H1 (cell line): ENCODE measurements at regions not wholly inside any gene's neighbourhood (a gene's known extent, or its start where the extent isn't known, plus 50 kb on each side); places are given as distances from the start of the nearest gene placed in this dataset.

Experiments used
- CTCF ChIP-seq, 3 experiments: IDR thresholded peaks; 1 replicate in 2 of 3; 2 replicates in 1 of 3; pipeline versions ENCODE4 v1.5.1 to v1.6.1; 2011; ENCODE audit warnings: low read length in 3 of 3, mild to moderate bottlenecking in 3 of 3, inconsistent platforms in 2 of 3, low read depth in 1 of 3, moderate library complexity in 1 of 3; ENCODE audit not compliant: insufficient read depth in 1 of 3; ENCODE audit errors: control extremely low read depth in 1 of 3
- EZH2 ChIP-seq: fragments of 200-600 bp; sonication (generic); IDR thresholded peaks from 2 replicates; pipeline ENCODE4 v1.7.1; 2012; ENCODE audit warnings: low read depth, mild to moderate bottlenecking, moderate library complexity, low read length, inconsistent platforms; ENCODE audit not compliant: severe bottlenecking
- MAX ChIP-seq: IDR thresholded peaks from 2 replicates; pipeline ENCODE4 v1.6.1; 2012; ENCODE audit warnings: inconsistent platforms
- POLR2A ChIP-seq, 2 experiments: IDR thresholded peaks; 1 replicate in 1 of 2; 2 replicates in 1 of 2; pipeline ENCODE4 v1.6.1; 2011; ENCODE audit warnings: low read depth in 2 of 2, low read length in 2 of 2, mild to moderate bottlenecking in 2 of 2; ENCODE audit errors: control extremely low read depth in 1 of 2
- RFX5 ChIP-seq: IDR thresholded peaks from 2 replicates; pipeline ENCODE4 v1.6.1; 2011; ENCODE audit warnings: low read depth, low read length, improper control_type of control experiment, borderline replicate concordance
- RXRA ChIP-seq: IDR thresholded peaks from 2 replicates; pipeline ENCODE4 v1.6.1; 2011; ENCODE audit warnings: low read depth, mild to moderate bottlenecking, low read length, moderate library complexity; ENCODE audit not compliant: insufficient read depth
- TAF1 ChIP-seq: IDR thresholded peaks from 2 replicates; pipeline ENCODE4 v1.6.1; 2011; ENCODE audit warnings: mild to moderate bottlenecking, low read depth, low read length
- TEAD4 ChIP-seq: IDR thresholded peaks from 2 replicates; pipeline ENCODE4 v1.6.1; 2012; ENCODE audit warnings: low read depth, low read length, inconsistent platforms, mixed read lengths
- ZNF274 ChIP-seq: IDR thresholded peaks from 2 replicates; pipeline ENCODE4 v1.7.0; 2012; ENCODE audit warnings: low read length, borderline replicate concordance; ENCODE audit errors: extremely low read depth

- TF ChIP-seq TEAD4 (no peak), ZNF274 (no peak), MAX (no peak), RXRA (no peak), EZH2 (no peak), CTCF (IDR thresholded peaks at IDR 0.05; ENCODE audit: control extremely low read depth in 1 of 3, insufficient read depth in 1 of 3, low read depth in 1 of 3, low read length in 3 of 3) (no peak), TAF1 (no peak), POLR2A (IDR thresholded peaks at IDR 0.05; ENCODE audit: control extremely low read depth in 1 of 2, low read depth in 2 of 2, low read length in 2 of 2) (no peak), RFX5 (no peak)
Measured at GRCh38 chr14:66311990-66312389, 174.2 kb upstream of the CCDC196 start.
